K562 (cell line): ENCODE measurements at regions not wholly inside any gene's neighbourhood (a gene's known extent, or its start where the extent isn't known, plus 50 kb on each side); places are given as distances from the start of the nearest gene placed in this dataset.

ENCODE experiments used
- CTCF ChIP-seq, 3 experiments: IDR thresholded peaks in 2 of 3; conservative IDR thresholded peaks in 1 of 3; 2 replicates each; pipeline ENCODE4 v1.5.1; 2011 to 2012; ENCODE audit warnings: low read length in 3 of 3, mild to moderate bottlenecking in 3 of 3, control low read depth in 2 of 3, improper control_type of control experiment in 1 of 3, inconsistent platforms in 1 of 3, low read depth in 1 of 3, mixed read lengths in 1 of 3, moderate library complexity in 1 of 3; ENCODE audit not compliant: insufficient read depth in 2 of 3
- HIVEP1 ChIP-seq: fragments of 250-450 bp; sonication (Bioruptor Pico); IDR thresholded peaks from 2 replicates; pipeline ENCODE4 v1.4.0; 2020; ENCODE audit warnings: mild to moderate bottlenecking
- NFE2 ChIP-seq: IDR thresholded peaks from 2 replicates; pipeline ENCODE4 v1.6.1; 2014; ENCODE audit warnings: antibody characterized with exemption, low read depth
- ZNF76 ChIP-seq: fragments of 250-450 bp; sonication (Bioruptor Pico); IDR thresholded peaks from 2 replicates; pipeline ENCODE4 v1.4.0; 2020; ENCODE audit warnings: mild to moderate bottlenecking, moderate library complexity, borderline replicate concordance

- TF ChIP-seq ZNF76 (CRISPR knock-in tag), result no peak
- TF ChIP-seq HIVEP1 (CRISPR knock-in tag), result no peak
- no peak for TF ChIP-seq NFE2
- TF ChIP-seq CTCF (IDR thresholded peaks at IDR 0.05 in 2 of 3, conservative IDR thresholded peaks at IDR 0.05 in 1 of 3; ENCODE audit: insufficient read depth in 2 of 3, low read depth in 1 of 3, low read length in 3 of 3), result no peak
Measured at GRCh38 chr11:130749216-130749615, 167.1 kb downstream of the SNX19 start.
